HL-60 (cell line): ENCODE measurements at regions not wholly inside any gene's neighbourhood (a gene's known extent, or its start where the extent isn't known, plus 50 kb on each side); places are given as distances from the start of the nearest gene placed in this dataset.

ENCODE experiments used
- CTCF ChIP-seq: IDR thresholded peaks from one replicate; pipeline ENCODE4 v1.5.1; 2011; ENCODE audit warnings: low read length, control low read depth, inconsistent platforms; ENCODE audit not compliant: insufficient read depth
- POLR2AphosphoS5 ChIP-seq: IDR thresholded peaks from 2 replicates; pipeline ENCODE4 v1.6.1; 2012; ENCODE audit warnings: low read depth

- TF ChIP-seq CTCF (no peak), POLR2AphosphoS5 (no peak)
These were observed 114.3 kb upstream of the PCED1B start for GRCh38 chr12:46965137-46965536.
